ENCODE measurements at regions not wholly inside any gene's neighbourhood (a gene's known extent, or its start where the extent isn't known, plus 50 kb on each side); places are given as distances from the start of the nearest gene placed in this dataset.

- Histone ChIP-seq H3K9me3 (no peaks in the 10 kb centered on the region), H3K4me1 (no peaks in the 10 kb centered on the region), H3K27ac (no peak overlapping the region), H3K36me3 (ENCODE audit: low read depth, missing control alignments) (no peaks in the 10 kb centered on the region), H3K4me3 (no peak overlapping the region), H3K27me3 (no peaks in the 10 kb centered on the region)
- TF ChIP-seq, protein P1, sequence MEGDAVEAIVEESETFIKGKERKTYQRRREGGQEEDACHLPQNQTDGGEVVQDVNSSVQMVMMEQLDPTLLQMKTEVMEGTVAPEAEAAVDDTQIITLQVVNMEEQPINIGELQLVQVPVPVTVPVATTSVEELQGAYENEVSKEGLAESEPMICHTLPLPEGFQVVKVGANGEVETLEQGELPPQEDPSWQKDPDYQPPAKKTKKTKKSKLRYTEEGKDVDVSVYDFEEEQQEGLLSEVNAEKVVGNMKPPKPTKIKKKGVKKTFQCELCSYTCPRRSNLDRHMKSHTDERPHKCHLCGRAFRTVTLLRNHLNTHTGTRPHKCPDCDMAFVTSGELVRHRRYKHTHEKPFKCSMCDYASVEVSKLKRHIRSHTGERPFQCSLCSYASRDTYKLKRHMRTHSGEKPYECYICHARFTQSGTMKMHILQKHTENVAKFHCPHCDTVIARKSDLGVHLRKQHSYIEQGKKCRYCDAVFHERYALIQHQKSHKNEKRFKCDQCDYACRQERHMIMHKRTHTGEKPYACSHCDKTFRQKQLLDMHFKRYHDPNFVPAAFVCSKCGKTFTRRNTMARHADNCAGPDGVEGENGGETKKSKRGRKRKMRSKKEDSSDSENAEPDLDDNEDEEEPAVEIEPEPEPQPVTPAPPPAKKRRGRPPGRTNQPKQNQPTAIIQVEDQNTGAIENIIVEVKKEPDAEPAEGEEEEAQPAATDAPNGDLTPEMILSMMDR (IDR thresholded peaks at IDR 0.05), result no peak
- TF ChIP-seq POLR2A (IDR thresholded peaks at IDR 0.05), result no peak
- intact Hi-C loops (cut with DNase I; ENCODE audit: low total_unique reads), result no loop called here
- 89 to 92% methylated on average over 3 of the region's 3 CpGs for WGBS, 2 donors
- no peak for DNase-seq
Observed at GRCh38 chr2:234747833-234748559, 203.8 kb upstream of the SH3BP4 start.

GRCh38 chr2:234747032-234747431 is 204.8 kb upstream of the SH3BP4 start:
- no peak overlapping the region for H3K4me3 ChIP-seq
- H3K36me3 ChIP-seq (ENCODE audit: low read depth, missing control alignments), result no peaks in the 10 kb centered on the region
- no peak overlapping the region for H3K27ac ChIP-seq
- H3K9me3 ChIP-seq, result no peaks in the 10 kb centered on the region
- no peaks in the 10 kb centered on the region for H3K4me1 ChIP-seq
- DNase-seq, result no peak
- H3K27me3 ChIP-seq, result no peaks in the 10 kb centered on the region
- intact Hi-C loops (cut with DNase I; ENCODE audit: low total_unique reads), result no loop called here
- TF ChIP-seq POLR2A (IDR thresholded peaks at IDR 0.05), result no peak
- TF ChIP-seq, protein P1 (IDR thresholded peaks at IDR 0.05), result no peak

DNA sequence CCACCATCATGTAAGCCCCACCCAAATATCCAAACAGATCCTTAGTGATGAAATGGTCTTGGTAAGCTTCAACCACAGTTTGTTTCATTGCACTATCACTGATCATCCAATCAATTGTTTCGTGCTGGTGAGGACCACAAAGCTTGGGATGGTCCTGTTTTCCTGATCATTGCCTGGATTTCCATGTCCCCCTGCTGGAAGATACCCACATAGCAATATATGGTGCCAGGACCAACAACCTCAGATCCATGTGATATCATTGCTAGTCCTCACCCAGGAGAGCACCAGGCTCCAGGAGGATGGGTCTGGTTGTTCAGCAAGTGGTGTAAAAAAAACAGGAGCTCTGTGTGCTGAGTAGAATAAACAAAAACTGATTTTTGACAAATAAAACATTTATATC is 206.5 kb upstream of the SH3BP4 start:
- TF ChIP-seq POLR2A (IDR thresholded peaks at IDR 0.05), result no peak
- intact Hi-C loops (cut with DNase I; ENCODE audit: low total_unique reads), result no loop called here
- no peaks in the 10 kb centered on the region for H3K27me3 ChIP-seq
- no peak for DNase-seq
- H3K27ac ChIP-seq, result no peak overlapping the region
- H3K36me3 ChIP-seq (ENCODE audit: low read depth, missing control alignments), result no peaks in the 10 kb centered on the region
- no peaks in the 10 kb centered on the region for H3K9me3 ChIP-seq
- WGBS, 2 donors, result 91 to 92% methylated on average over 1 of the region's 1 CpG
- H3K4me3 ChIP-seq, result no peak overlapping the region
- no peaks in the 10 kb centered on the region for H3K4me1 ChIP-seq

DNA sequence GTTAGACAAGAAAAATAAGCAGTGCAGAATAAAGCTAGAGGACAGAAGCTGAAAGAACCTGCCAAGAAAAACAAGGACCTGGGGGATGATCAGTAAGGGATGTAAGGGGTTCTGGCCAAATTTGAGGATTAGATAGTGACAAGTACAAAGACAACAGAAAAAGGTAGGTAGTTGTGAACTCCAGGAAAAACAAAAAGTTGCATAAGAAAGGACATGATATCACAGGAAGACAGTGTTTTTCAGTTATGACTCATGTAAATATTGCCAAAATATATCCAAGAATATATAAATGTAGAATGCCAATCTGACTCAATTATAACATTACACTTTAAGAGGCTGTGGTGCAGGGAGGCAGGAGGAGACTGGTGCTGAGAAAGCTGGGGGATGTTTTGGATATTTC is 209.8 kb upstream of the SH3BP4 start:
- Histone ChIP-seq H3K27ac (no peak overlapping the region), H3K4me1 (no peaks in the 10 kb centered on the region), H3K4me3 (no peak overlapping the region), H3K36me3 (ENCODE audit: low read depth, missing control alignments) (no peaks in the 10 kb centered on the region), H3K9me3 (no peaks in the 10 kb centered on the region), H3K27me3 (no peaks in the 10 kb centered on the region)
- DNase-seq, result no peak
- intact Hi-C loops (cut with DNase I; ENCODE audit: low total_unique reads), result no loop called here
- TF ChIP-seq, protein P1 (IDR thresholded peaks at IDR 0.05), result no peak
- TF ChIP-seq POLR2A (IDR thresholded peaks at IDR 0.05), result no peak

GRCh38 chr2:234739061-234739460 is 212.8 kb upstream of the SH3BP4 start:
- intact Hi-C loops (cut with DNase I; ENCODE audit: low total_unique reads), result no loop called here
- Histone ChIP-seq H3K4me1 (no peaks in the 10 kb centered on the region), H3K9me3 (no peaks in the 10 kb centered on the region), H3K4me3 (no peak overlapping the region), H3K27ac (no peak overlapping the region), H3K36me3 (ENCODE audit: low read depth, missing control alignments) (no peaks in the 10 kb centered on the region), H3K27me3 (no peaks in the 10 kb centered on the region)
- no peak for TF ChIP-seq POLR2A (IDR thresholded peaks at IDR 0.05)
- TF ChIP-seq, protein P1 (IDR thresholded peaks at IDR 0.05), result no peak
- DNase-seq, result no peak
